HEK293T (cell line): ENCODE measurements at regions not wholly inside any gene's neighbourhood (a gene's known extent, or its start where the extent isn't known, plus 50 kb on each side); places are given as distances from the start of the nearest gene placed in this dataset.

ENCODE experiments used
- BHLHE40 ChIP-seq: fragments of 450-650 bp; IDR thresholded peaks from 2 replicates; pipeline ENCODE4 v1.6.1; 2016; ENCODE audit warnings: mild to moderate bottlenecking, moderate library complexity, borderline replicate concordance
- ELF4 ChIP-seq: fragments of 450-650 bp; IDR thresholded peaks from 2 replicates; pipeline ENCODE4 v1.6.1; 2017; ENCODE audit warnings: antibody characterized with exemption
- FOXA1 ChIP-seq: fragments of 450-650 bp; IDR thresholded peaks from 2 replicates; pipeline ENCODE4 v1.6.1; 2016; ENCODE audit warnings: mild to moderate bottlenecking
- FOXM1 ChIP-seq: fragments of 450-650 bp; IDR thresholded peaks from 2 replicates; pipeline ENCODE4 v1.6.1; 2017; ENCODE audit warnings: mild to moderate bottlenecking, borderline replicate concordance
- HDGF ChIP-seq: fragments of 450-650 bp; IDR thresholded peaks from 2 replicates; pipeline ENCODE4 v1.6.1; 2017; ENCODE audit warnings: antibody characterized with exemption, borderline replicate concordance
- PKNOX1 ChIP-seq: fragments of 450-650 bp; IDR thresholded peaks from 2 replicates; pipeline ENCODE4 v1.6.1; 2016
- SP1 ChIP-seq: fragments of 450-650 bp; IDR thresholded peaks from 2 replicates; pipeline ENCODE4 v1.6.1; 2017
- SUZ12 ChIP-seq: fragments of 450-650 bp; IDR thresholded peaks from 2 replicates; pipeline ENCODE4 v1.6.1; 2016; ENCODE audit warnings: mild to moderate bottlenecking
- TARDBP ChIP-seq: fragments of 450-650 bp; IDR thresholded peaks from 2 replicates; pipeline ENCODE4 v1.6.1; 2016
- ZNF384 ChIP-seq: fragments of 450-650 bp; IDR thresholded peaks from 2 replicates; pipeline ENCODE4 v1.6.1; 2016

GRCh38 chr15:58292751-58293175, 139.0 kb upstream of the LIPC start:
- TF ChIP-seq TARDBP (no peak), PKNOX1 (no peak), FOXM1 (no peak), ZNF384 (no peak), SUZ12 (no peak), BHLHE40 (no peak), ELF4 (no peak), FOXA1 (no peak), SP1 (no peak), HDGF (no peak)
